Dermis microvascular lymphatic vessel endothelial cell (primary cell): ENCODE measurements at regions not wholly inside any gene's neighbourhood (a gene's known extent, or its start where the extent isn't known, plus 50 kb on each side); places are given as distances from the start of the nearest gene placed in this dataset.
"Not testable (repeated sequence)": the region's sequence is repeated elsewhere in the genome, so short reads cannot be mapped to it uniquely, and the experiment has no call there.

Experiments
- DNase-seq, 2 donors: peaks; one replicate each; pipeline versions ENCODE4 v3.0.0 to v3.0.0-alpha.2; 2010; ENCODE audit warnings: low read depth in 2 of 2

GRCh38 chr2:16224298-16225045, 284.1 kb downstream of the MYCN start:
- DNase-seq = no peak

GRCh38 chr2:16223841-16224177, 283.5 kb downstream of the MYCN start:
- no peak for DNase-seq

- no peak for DNase-seq
Measured at GRCh38 chr2:16223161-16223840, 283.0 kb downstream of the MYCN start.

- no peak for DNase-seq
Measured at GRCh38 chr2:16222326-16222725, 282.0 kb downstream of the MYCN start.

GRCh38 chr2:16221461-16222010, 281.2 kb downstream of the MYCN start:
- DNase-seq = no peak

- no peak for DNase-seq
Measured at GRCh38 chr2:16219292-16219975, 279.1 kb downstream of the MYCN start.

GRCh38 chr2:16218625-16219024, 278.3 kb downstream of the MYCN start:
- peak; percentile 4 to 10 for DNase-seq

GRCh38 chr2:16218161-16218560, 277.8 kb downstream of the MYCN start:
- no peak for DNase-seq

GRCh38 chr2:16217741-16218140, 277.4 kb downstream of the MYCN start:
- not testable (repeated sequence) for DNase-seq

- DNase-seq = no peak
Measured at GRCh38 chr2:16217291-16217690, 276.9 kb downstream of the MYCN start.

- DNase-seq = no peak
Measured at GRCh38 chr2:16216558-16216945, 276.2 kb downstream of the MYCN start.

- no peak for DNase-seq
Measured at GRCh38 chr2:16215902-16216557, 275.7 kb downstream of the MYCN start.

- DNase-seq = no peak
Measured at GRCh38 chr2:16214861-16215260, 274.5 kb downstream of the MYCN start.

- no peak for DNase-seq
Measured at GRCh38 chr2:16214391-16214790, 274.0 kb downstream of the MYCN start.

- no peak for DNase-seq
Measured at GRCh38 chr2:16212321-16212720, 272.0 kb downstream of the MYCN start.

GRCh38 chr2:16211341-16211740, 271.0 kb downstream of the MYCN start:
- DNase-seq = no peak

- no peak for DNase-seq
Measured at GRCh38 chr2:16210841-16211240, 270.5 kb downstream of the MYCN start.

GRCh38 chr2:16209799-16210198, 269.4 kb downstream of the MYCN start:
- no peak for DNase-seq

- DNase-seq = no peak
Measured at GRCh38 chr2:16208921-16209320, 268.6 kb downstream of the MYCN start.

- DNase-seq = no peak
Measured at GRCh38 chr2:16208241-16208797, 268.0 kb downstream of the MYCN start.

GRCh38 chr2:16207611-16208010, 267.3 kb downstream of the MYCN start:
- DNase-seq = no peak

- DNase-seq = no peak
Measured at GRCh38 chr2:16207151-16207550, 266.8 kb downstream of the MYCN start.
